Left ventricle myocardium inferior (tissue), 1 donor: ENCODE measurements at regions not wholly inside any gene's neighbourhood (a gene's known extent, or its start where the extent isn't known, plus 50 kb on each side); places are given as distances from the start of the nearest gene placed in this dataset.

Experiments
- DNase-seq: peaks from one replicate; pipeline ENCODE4 v3.0.0-alpha.2; 2020
- H3K27ac ChIP-seq: fragments of 200-600 bp; replicated peaks from 2 replicates; pipeline ENCODE4 v1.8.0; 2021
- H3K27me3 ChIP-seq: fragments of 200-600 bp; 2 replicates; pipeline ENCODE4 v1.8.0; 2021; ENCODE audit warnings: low read depth
- H3K36me3 ChIP-seq: fragments of 200-600 bp; 2 replicates; pipeline ENCODE4 v1.8.0; 2021
- H3K4me1 ChIP-seq: fragments of 200-600 bp; 2 replicates; pipeline ENCODE4 v1.8.0; 2021
- H3K4me3 ChIP-seq: fragments of 200-600 bp; 2 replicates; pipeline ENCODE4 v1.8.0; 2021; ENCODE audit warnings: mild to moderate bottlenecking, moderate library complexity
- H3K9me3 ChIP-seq: fragments of 200-600 bp; replicated peaks from 2 replicates; pipeline ENCODE4 v1.8.0; 2021
- intact Hi-C: fragments of 100-400 bp; cut with micrococcal nuclease; formaldehyde crosslinking; loops from one replicate; pipeline ENCODE4 v1.11.0; 2022
- TF ChIP-seq, protein P1 (sequence below): fragments of 200-600 bp; IDR thresholded peaks from 2 replicates; pipeline ENCODE4 v1.8.0; 2021; ENCODE audit warnings: antibody characterized with exemption, mild to moderate bottlenecking, borderline replicate concordance
- donor health status: DM: no; HTN: yes; CAD: no; lungs with severe emphysema.

DNA sequence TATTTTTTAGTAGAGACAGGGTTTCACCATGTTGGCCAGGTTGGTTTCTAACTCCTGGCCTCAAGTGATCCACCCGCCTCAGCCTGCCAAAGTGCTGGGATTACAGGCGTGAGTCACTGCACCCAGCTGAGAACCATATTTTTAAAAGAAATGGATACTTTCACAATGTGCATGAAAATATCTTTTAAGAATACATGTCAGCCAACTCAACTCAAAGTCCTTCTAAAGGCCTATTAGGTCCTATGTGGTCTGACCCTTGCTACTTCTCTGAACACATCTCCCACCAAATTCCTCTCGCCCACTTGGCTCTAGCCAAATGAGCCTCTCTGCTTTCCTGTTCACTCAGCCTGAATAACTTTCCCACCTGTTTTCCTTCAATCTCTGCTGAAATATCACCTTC lies 119.6 kb downstream of the MTX2 start:
- no peaks in the 10 kb centered on the region for H3K9me3 ChIP-seq
- H3K4me3 ChIP-seq = no peak overlapping the region
- peaks cover 3% of the 10 kb centered on the region for H3K27me3 ChIP-seq
- intact Hi-C loops = no loop called here
- TF ChIP-seq, protein P1, sequence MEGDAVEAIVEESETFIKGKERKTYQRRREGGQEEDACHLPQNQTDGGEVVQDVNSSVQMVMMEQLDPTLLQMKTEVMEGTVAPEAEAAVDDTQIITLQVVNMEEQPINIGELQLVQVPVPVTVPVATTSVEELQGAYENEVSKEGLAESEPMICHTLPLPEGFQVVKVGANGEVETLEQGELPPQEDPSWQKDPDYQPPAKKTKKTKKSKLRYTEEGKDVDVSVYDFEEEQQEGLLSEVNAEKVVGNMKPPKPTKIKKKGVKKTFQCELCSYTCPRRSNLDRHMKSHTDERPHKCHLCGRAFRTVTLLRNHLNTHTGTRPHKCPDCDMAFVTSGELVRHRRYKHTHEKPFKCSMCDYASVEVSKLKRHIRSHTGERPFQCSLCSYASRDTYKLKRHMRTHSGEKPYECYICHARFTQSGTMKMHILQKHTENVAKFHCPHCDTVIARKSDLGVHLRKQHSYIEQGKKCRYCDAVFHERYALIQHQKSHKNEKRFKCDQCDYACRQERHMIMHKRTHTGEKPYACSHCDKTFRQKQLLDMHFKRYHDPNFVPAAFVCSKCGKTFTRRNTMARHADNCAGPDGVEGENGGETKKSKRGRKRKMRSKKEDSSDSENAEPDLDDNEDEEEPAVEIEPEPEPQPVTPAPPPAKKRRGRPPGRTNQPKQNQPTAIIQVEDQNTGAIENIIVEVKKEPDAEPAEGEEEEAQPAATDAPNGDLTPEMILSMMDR = no peak
- DNase-seq = no peak
- H3K27ac ChIP-seq = no peak overlapping the region
- peaks cover 31% of the 10 kb centered on the region for H3K4me1 ChIP-seq
- H3K36me3 ChIP-seq = no peaks in the 10 kb centered on the region

DNA sequence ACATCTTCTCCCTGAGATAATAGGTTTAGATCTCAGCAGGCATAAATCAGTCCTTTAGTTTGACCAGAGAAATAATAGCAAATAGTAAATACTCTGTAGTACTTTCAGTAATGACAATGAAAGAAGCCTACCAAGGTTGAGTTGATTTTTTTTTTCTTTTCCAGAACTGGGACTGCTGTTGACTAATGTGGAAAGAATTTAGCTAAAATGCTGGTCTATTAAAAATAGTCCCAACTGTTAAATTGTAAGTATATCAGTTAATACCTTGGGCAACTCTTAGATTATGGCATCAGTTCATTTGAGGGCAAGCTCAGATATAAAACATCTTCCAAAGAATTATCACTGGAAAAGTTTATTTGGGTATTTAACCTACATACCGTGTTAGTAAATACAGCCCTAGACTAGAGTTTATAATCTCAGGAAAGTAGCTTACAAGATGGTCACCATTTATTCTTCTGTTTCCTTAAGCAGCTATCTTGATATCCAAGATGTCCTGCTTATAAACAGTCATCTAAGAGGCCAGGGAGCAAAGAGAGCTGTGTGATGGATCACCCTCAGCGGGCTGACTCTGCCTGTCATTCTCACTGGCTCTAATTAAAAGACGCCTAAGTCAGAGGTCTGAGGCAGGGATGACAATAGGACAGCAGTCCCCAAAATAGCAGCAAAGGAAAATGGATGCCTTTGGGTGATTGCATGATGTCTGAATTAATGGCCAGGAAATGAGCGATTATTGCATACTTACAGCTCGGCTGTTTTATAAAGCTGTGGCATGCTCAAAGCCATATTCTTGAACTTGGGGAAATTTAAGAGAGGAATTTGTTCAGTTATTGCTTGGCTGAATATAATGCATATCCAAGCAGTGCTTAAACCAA lies 121.3 kb downstream of the MTX2 start:
- intact Hi-C loops = no loop called here
- no peak for DNase-seq
- no peaks in the 10 kb centered on the region for H3K27me3 ChIP-seq
- peaks cover 31% of the 10 kb centered on the region for H3K4me1 ChIP-seq
- TF ChIP-seq, protein P1 = no peak
- H3K4me3 ChIP-seq = no peak overlapping the region
- no peaks in the 10 kb centered on the region for H3K36me3 ChIP-seq
- no peaks in the 10 kb centered on the region for H3K9me3 ChIP-seq
- no peak overlapping the region for H3K27ac ChIP-seq

DNA sequence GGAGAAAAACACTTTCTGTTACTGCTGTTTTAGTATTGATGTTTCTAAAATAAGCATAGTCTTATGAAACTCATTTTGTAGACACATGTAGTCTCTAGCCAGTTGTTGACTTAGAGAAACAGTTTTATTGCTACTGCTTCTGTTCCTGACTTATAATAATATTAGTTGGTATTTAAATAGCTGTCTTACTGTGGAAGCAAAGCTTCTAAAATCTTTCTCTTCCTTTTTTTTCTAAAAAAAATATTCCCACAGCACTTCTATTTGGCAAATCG lies 121.8 kb downstream of the MTX2 start:
- Histone ChIP-seq H3K27ac (no peak overlapping the region), H3K4me1 (peaks cover 31% of the 10 kb centered on the region), H3K9me3 (no peaks in the 10 kb centered on the region), H3K27me3 (no peaks in the 10 kb centered on the region), H3K36me3 (no peaks in the 10 kb centered on the region), H3K4me3 (no peak overlapping the region)
- no peak for DNase-seq
- TF ChIP-seq, protein P1 = no peak
- intact Hi-C loops = no loop called here

DNA sequence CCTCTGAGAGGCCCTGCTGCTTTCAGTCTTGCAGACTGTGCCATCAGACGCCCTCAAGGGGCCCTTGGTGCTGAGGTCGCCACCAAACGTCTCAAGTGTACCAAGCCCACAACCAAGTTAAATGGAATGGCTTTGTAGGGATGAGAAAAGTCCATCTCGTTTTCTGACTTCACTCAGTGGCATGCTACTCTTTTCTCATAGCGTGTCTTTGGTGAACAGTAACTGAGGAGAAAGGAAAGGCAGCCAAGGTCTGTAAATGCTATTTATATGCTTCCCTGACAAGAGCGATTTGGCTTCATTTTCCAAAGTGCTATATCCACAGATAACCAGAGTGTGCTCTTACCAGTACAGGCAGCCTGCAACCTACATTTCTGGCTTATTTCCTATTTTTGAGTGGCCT lies 123.0 kb downstream of the MTX2 start:
- Histone ChIP-seq H3K9me3 (no peaks in the 10 kb centered on the region), H3K27me3 (no peaks in the 10 kb centered on the region), H3K27ac (peak overlapping the region; percentile 78), H3K4me3 (no peak overlapping the region), H3K36me3 (no peaks in the 10 kb centered on the region), H3K4me1 (peaks cover 31% of the 10 kb centered on the region)
- TF ChIP-seq, protein P1 = no peak
- intact Hi-C loops = no loop called here
- no peak for DNase-seq

DNA sequence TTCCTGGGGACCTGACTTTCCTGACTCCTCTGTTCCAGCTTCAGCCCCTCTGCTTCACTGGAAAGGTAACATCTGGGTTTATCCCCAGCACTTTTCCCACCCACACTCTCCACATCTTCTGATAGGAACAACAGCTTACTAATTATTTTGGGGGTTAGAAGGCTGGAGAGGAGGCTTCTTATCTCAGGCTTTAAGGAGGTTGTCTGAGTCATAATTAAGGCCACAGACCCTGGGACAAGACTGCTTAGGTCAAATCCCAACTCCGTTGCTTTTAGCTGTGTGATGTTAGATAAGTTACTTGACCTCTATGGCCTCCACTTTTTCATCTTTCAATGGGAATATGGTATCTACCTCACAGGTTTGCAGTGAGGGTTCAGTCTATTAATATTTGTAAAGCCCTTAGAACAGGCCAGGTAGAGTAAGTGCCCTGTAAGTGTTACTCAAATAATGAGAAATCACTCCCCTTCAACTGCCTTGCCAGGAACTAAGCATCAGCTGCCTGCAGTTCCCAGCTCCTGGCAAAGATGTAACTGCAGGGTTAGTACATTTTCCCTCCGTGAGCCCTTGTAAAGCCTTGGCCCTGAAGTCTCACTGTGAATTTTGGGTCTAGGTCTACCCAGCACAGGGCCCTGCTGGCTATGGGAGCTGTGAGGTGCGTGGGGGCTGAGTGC lies 123.6 kb downstream of the MTX2 start:
- intact Hi-C loops = no loop called here
- Histone ChIP-seq H3K36me3 (no peaks in the 10 kb centered on the region), H3K27me3 (no peaks in the 10 kb centered on the region), H3K9me3 (no peaks in the 10 kb centered on the region), H3K27ac (peak overlapping the region; percentile 78), H3K4me3 (no peak overlapping the region), H3K4me1 (peaks cover 31% of the 10 kb centered on the region)
- TF ChIP-seq, protein P1 = no peak
- DNase-seq = no peak
